ENCODE measurements at regions not wholly inside any gene's neighbourhood (a gene's known extent, or its start where the extent isn't known, plus 50 kb on each side); places are given as distances from the start of the nearest gene placed in this dataset.

GRCh38 chr12:91677556-91677955 is 468.1 kb downstream of the BTG1 start:
- no peak for TF ChIP-seq CTCF (IDR thresholded peaks at IDR 0.05; ENCODE audit: insufficient read depth, low read length, poor library complexity, severe bottlenecking)
- no peak for DNase-seq (ENCODE audit: low read depth)
- Histone ChIP-seq H3K4me3 (ENCODE audit: low read depth, low read length) (no peak overlapping the region), H3K27me3 (ENCODE audit: control insufficient read depth, insufficient read depth, low read length) (no peaks in the 10 kb centered on the region), H3K36me3 (ENCODE audit: control insufficient read depth, insufficient read depth, low read length) (no peaks in the 10 kb centered on the region)

GRCh38 chr12:91675401-91675800 is 470.2 kb downstream of the BTG1 start:
- Histone ChIP-seq H3K4me3 (ENCODE audit: low read depth, low read length) (no peak overlapping the region), H3K36me3 (ENCODE audit: control insufficient read depth, insufficient read depth, low read length) (no peaks in the 10 kb centered on the region), H3K27me3 (ENCODE audit: control insufficient read depth, insufficient read depth, low read length) (no peaks in the 10 kb centered on the region)
- no peak for DNase-seq (ENCODE audit: low read depth)
- TF ChIP-seq CTCF (IDR thresholded peaks at IDR 0.05; ENCODE audit: insufficient read depth, low read length, poor library complexity, severe bottlenecking) = no peak

- TF ChIP-seq CTCF (IDR thresholded peaks at IDR 0.05; ENCODE audit: insufficient read depth, low read length, poor library complexity, severe bottlenecking) = no peak
- Histone ChIP-seq H3K27me3 (ENCODE audit: control insufficient read depth, insufficient read depth, low read length) (no peaks in the 10 kb centered on the region), H3K36me3 (ENCODE audit: control insufficient read depth, insufficient read depth, low read length) (no peaks in the 10 kb centered on the region), H3K4me3 (ENCODE audit: low read depth, low read length) (no peak overlapping the region)
- no peak for DNase-seq (ENCODE audit: low read depth)
These were observed 473.5 kb downstream of the BTG1 start for GRCh38 chr12:91672130-91672529.

- TF ChIP-seq CTCF (IDR thresholded peaks at IDR 0.05; ENCODE audit: insufficient read depth, low read length, poor library complexity, severe bottlenecking) = no peak
These were observed 478.0 kb downstream of the BTG1 start for GRCh38 chr12:91667694-91668093.

GRCh38 chr12:91663744-91664143 is 481.1 kb upstream of the DCN start:
- Histone ChIP-seq H3K27me3 (ENCODE audit: control insufficient read depth, insufficient read depth, low read length) (no peaks in the 10 kb centered on the region), H3K4me3 (ENCODE audit: low read depth, low read length) (no peak overlapping the region), H3K36me3 (ENCODE audit: control insufficient read depth, insufficient read depth, low read length) (no peaks in the 10 kb centered on the region)
- no peak for TF ChIP-seq CTCF (IDR thresholded peaks at IDR 0.05; ENCODE audit: insufficient read depth, low read length, poor library complexity, severe bottlenecking)
- no peak for DNase-seq (ENCODE audit: low read depth)

More at GRCh38 chr12:91667694-91668093, 478.0 kb downstream of the BTG1 start:
- no peak for DNase-seq (ENCODE audit: low read depth)
- no peak overlapping the region for H3K4me3 ChIP-seq (ENCODE audit: low read depth, low read length)
- no peaks in the 10 kb centered on the region for H3K27me3 ChIP-seq (ENCODE audit: control insufficient read depth, insufficient read depth, low read length)
- H3K36me3 ChIP-seq (ENCODE audit: control insufficient read depth, insufficient read depth, low read length) = no peaks in the 10 kb centered on the region

GRCh38 chr12:91663310-91663709 is 480.7 kb upstream of the DCN start:
- Histone ChIP-seq H3K27me3 (ENCODE audit: control insufficient read depth, insufficient read depth, low read length) (no peaks in the 10 kb centered on the region), H3K4me3 (ENCODE audit: low read depth, low read length) (no peak overlapping the region), H3K36me3 (ENCODE audit: control insufficient read depth, insufficient read depth, low read length) (no peaks in the 10 kb centered on the region)
- TF ChIP-seq CTCF (IDR thresholded peaks at IDR 0.05; ENCODE audit: insufficient read depth, low read length, poor library complexity, severe bottlenecking) = no peak
- DNase-seq (ENCODE audit: low read depth) = no peak
